ENCODE measurements at regions not wholly inside any gene's neighbourhood (a gene's known extent, or its start where the extent isn't known, plus 50 kb on each side); places are given as distances from the start of the nearest gene placed in this dataset.

GRCh38 chr9:134591573-134591981, 50.0 kb upstream of the COL5A1 start:
- TF ChIP-seq ZFP30 (CRISPR knock-in tag; IDR thresholded peaks at IDR 0.05) (no peak), ZNF8 (CRISPR knock-in tag; IDR thresholded peaks at IDR 0.05) (no peak), BACH2 (CRISPR knock-in tag; IDR thresholded peaks at IDR 0.05; ENCODE audit: borderline replicate concordance) (no peak), ESRRG (CRISPR knock-in tag; IDR thresholded peaks at IDR 0.05) (no peak)
- TF ChIP-seq, protein P1, sequence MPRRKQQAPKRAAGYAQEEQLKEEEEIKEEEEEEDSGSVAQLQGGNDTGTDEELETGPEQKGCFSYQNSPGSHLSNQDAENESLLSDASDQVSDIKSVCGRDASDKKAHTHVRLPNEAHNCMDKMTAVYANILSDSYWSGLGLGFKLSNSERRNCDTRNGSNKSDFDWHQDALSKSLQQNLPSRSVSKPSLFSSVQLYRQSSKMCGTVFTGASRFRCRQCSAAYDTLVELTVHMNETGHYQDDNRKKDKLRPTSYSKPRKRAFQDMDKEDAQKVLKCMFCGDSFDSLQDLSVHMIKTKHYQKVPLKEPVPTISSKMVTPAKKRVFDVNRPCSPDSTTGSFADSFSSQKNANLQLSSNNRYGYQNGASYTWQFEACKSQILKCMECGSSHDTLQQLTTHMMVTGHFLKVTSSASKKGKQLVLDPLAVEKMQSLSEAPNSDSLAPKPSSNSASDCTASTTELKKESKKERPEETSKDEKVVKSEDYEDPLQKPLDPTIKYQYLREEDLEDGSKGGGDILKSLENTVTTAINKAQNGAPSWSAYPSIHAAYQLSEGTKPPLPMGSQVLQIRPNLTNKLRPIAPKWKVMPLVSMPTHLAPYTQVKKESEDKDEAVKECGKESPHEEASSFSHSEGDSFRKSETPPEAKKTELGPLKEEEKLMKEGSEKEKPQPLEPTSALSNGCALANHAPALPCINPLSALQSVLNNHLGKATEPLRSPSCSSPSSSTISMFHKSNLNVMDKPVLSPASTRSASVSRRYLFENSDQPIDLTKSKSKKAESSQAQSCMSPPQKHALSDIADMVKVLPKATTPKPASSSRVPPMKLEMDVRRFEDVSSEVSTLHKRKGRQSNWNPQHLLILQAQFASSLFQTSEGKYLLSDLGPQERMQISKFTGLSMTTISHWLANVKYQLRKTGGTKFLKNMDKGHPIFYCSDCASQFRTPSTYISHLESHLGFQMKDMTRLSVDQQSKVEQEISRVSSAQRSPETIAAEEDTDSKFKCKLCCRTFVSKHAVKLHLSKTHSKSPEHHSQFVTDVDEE (CRISPR knock-in tag; IDR thresholded peaks at IDR 0.05): no peak

All from SK-N-SH treated with all-trans-retinoic acid at 6 μM for 48 hours (cell line).